ENCODE measurements at regions not wholly inside any gene's neighbourhood (a gene's known extent, or its start where the extent isn't known, plus 50 kb on each side); places are given as distances from the start of the nearest gene placed in this dataset.

DNA sequence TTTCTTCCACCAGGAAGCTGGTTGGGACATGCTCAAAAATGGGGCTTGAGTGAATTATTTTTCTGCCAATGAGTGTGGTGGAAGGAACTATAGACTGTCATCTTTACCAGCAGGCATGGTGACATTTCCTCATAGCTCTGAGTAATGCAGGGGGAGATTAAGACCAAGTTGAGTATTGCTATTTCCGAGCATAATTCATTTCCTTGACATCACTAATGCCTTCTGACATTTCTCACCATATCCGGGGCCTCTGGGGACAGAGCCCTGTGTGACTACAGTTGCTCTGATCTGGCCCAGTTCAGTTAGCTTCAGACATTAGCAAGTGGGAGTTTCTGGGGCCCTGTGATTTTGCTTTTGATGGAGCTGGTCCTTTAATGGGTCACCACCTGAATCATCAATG lies 410.4 kb downstream of the MEIS1 start:
- Histone ChIP-seq H3K9me3 (ENCODE audit: control insufficient read depth, insufficient read depth, low read length) (no peaks in the 10 kb centered on the region), H3K36me3 (ENCODE audit: insufficient read depth, low read length) (no peaks in the 10 kb centered on the region), H3K9ac (ENCODE audit: low read depth, low read length) (no peak overlapping the region), H3K4me1 (ENCODE audit: insufficient read depth, low read length) (no peaks in the 10 kb centered on the region)

DNA sequence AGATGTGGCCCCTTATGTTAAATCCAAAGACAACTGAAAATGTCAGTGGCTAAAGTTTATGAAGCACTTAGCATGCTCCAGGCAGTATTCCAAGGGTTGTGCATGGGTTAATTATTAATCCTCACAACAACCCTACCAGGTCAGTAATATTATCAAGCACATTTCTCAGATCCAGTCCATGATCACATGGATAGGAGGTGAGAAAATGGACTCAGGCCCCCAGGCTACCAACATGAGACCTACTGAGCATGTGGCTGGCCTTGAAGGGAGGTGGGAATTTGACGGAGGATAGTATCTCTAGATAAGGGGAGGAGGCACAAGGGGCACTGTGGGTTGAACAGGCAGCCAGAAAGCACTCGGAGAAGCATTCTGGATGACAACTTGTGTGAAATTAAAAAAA lies 412.0 kb downstream of the MEIS1 start:
- Histone ChIP-seq H3K4me1 (ENCODE audit: insufficient read depth, low read length) (no peaks in the 10 kb centered on the region), H3K9ac (ENCODE audit: low read depth, low read length) (no peak overlapping the region), H3K9me3 (ENCODE audit: control insufficient read depth, insufficient read depth, low read length) (no peaks in the 10 kb centered on the region), H3K36me3 (ENCODE audit: insufficient read depth, low read length) (no peaks in the 10 kb centered on the region)

DNA sequence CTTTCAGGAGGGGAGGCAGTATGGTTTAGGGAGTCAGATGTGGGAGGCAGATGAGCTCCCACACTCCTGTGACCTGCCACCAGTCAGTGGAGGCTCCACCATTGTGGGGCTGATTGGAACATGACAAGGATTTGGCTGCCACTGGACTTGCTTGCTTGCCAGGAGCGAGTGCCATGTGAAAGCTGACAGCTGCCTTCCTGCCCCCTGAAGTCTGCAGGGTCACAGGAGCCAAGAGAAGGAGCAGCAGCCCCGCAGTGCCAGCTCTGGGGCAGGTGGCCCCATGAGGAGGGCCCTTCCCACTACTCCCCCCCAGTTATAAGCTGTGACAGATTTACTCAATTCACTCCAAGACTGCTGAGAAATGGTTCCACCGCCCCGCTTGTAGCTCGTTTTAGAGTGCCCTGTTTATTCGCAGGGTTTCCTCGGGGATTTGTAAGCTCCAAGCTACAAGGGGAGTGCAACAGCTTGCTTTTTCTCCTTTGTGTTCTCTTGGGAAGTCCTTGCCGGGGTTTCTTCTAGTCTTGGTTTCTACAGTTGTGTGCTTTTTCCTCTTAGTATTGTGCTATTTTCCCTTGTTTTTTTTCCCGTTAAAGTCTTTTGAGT lies 414.3 kb downstream of the MEIS1 start:
- no peaks in the 10 kb centered on the region for H3K9me3 ChIP-seq (ENCODE audit: control insufficient read depth, insufficient read depth, low read length)
- no peak overlapping the region for H3K9ac ChIP-seq (ENCODE audit: low read depth, low read length)
- H3K36me3 ChIP-seq (ENCODE audit: insufficient read depth, low read length) = no peaks in the 10 kb centered on the region
- no peaks in the 10 kb centered on the region for H3K4me1 ChIP-seq (ENCODE audit: insufficient read depth, low read length)

DNA sequence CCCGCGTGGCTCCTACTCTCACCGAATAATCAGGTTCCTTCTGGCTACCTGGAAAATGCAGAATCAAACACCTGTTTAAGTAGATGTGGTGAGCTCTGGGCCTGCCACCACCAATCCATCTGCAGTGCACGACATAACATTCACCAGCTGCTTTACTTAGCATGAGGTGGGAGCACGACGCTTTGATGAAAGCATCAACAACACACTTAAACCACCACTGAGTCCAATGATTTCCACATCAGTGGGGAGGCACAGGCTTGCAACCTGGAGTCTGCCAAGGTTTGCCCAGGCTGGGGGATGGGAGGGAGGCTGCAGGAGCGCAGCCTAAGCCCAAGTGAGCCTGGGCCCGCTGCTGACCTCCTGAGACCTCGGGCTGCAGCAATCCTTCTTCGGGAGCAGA lies 415.5 kb downstream of the MEIS1 start:
- Histone ChIP-seq H3K9me3 (ENCODE audit: control insufficient read depth, insufficient read depth, low read length) (no peaks in the 10 kb centered on the region), H3K36me3 (ENCODE audit: insufficient read depth, low read length) (no peaks in the 10 kb centered on the region), H3K9ac (ENCODE audit: low read depth, low read length) (no peak overlapping the region), H3K4me1 (ENCODE audit: insufficient read depth, low read length) (no peaks in the 10 kb centered on the region)

DNA sequence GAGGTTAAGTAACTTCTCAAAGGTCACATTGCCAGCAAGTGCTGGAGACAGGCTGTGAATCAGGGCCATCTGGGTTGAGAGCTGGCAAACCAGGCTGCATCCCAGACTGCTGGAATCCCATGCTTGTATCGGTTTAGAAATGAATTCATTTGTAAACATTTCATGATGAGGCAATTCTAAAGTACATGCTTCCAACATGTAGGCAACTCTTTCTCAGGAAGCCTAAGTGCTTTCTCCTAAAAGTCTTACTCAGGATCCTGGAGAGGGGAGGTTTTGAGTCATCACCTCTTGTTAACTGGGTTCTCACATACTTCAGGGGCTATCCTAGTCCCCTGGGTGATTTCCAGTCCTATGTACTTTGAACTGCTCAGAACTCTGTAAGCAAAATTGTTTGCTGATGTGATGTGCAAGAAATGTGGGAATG lies 416.5 kb downstream of the MEIS1 start:
- H3K9me3 ChIP-seq (ENCODE audit: control insufficient read depth, insufficient read depth, low read length) = no peaks in the 10 kb centered on the region
- no peak overlapping the region for H3K9ac ChIP-seq (ENCODE audit: low read depth, low read length)
- no peaks in the 10 kb centered on the region for H3K4me1 ChIP-seq (ENCODE audit: insufficient read depth, low read length)
- no peaks in the 10 kb centered on the region for H3K36me3 ChIP-seq (ENCODE audit: insufficient read depth, low read length)

DNA sequence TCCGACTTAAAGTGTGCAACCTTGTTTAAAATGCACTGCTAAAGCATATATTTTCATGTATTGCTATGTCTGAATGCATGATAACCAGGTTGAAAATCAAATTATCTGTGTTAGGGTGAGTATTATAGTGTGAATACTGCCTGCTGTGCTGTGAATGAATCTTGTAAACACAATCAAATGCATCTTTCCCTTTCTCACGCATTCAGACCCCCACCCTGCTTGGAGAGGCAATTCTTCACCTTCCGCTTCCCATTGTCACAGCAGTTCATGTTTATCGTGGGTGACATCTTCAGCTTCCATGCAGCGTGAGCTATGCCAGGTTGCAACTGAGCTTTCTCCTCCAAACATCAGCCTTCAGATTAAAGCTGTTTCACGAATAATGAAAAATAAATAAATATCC lies 418.0 kb downstream of the MEIS1 start:
- no peaks in the 10 kb centered on the region for H3K4me1 ChIP-seq (ENCODE audit: insufficient read depth, low read length)
- no peak overlapping the region for H3K9ac ChIP-seq (ENCODE audit: low read depth, low read length)
- H3K36me3 ChIP-seq (ENCODE audit: insufficient read depth, low read length) = no peaks in the 10 kb centered on the region
- H3K9me3 ChIP-seq (ENCODE audit: control insufficient read depth, insufficient read depth, low read length) = no peaks in the 10 kb centered on the region

DNA sequence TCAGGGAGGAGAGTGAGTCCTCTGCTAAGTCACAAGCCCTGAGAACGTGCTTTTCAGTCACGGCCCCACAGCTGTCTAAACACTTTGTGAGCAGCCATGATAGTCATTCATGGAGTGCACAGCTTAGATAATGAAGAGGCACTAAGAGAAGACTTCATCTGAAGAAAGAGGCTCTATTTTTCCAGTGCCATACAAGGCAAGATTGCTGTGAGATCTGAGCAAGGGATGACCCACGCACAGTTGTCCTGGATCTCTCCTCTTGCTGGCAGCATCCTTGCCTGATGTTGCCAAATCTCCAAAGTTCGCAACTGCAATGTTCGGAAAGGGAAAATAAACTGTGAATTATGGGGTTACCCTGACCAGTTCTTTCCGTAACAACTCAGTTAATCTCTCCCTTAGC lies 418.7 kb downstream of the MEIS1 start:
- Histone ChIP-seq H3K9ac (ENCODE audit: low read depth, low read length) (no peak overlapping the region), H3K36me3 (ENCODE audit: insufficient read depth, low read length) (no peaks in the 10 kb centered on the region), H3K4me1 (ENCODE audit: insufficient read depth, low read length) (no peaks in the 10 kb centered on the region), H3K9me3 (ENCODE audit: control insufficient read depth, insufficient read depth, low read length) (no peaks in the 10 kb centered on the region)

DNA sequence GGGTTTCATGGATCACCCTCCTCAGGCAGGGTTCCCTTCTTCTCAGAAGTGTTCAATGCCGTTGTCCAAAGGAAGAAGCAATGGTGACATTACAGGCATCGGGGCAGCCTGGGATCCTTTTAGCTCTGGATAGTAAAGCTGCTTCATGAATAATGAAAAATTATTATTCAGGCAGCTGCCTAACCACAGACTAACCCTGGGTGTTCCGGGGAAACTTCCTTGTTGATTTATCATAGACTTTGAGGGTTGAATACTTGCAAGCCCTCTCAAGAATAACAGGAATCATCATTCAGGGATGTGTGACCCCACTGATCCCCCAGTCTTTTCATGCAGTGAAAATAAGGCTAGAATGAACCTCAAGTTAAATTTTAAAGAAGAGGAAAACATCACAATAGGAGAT lies 419.4 kb downstream of the MEIS1 start:
- Histone ChIP-seq H3K9ac (ENCODE audit: low read depth, low read length) (no peak overlapping the region), H3K36me3 (ENCODE audit: insufficient read depth, low read length) (no peaks in the 10 kb centered on the region), H3K4me1 (ENCODE audit: insufficient read depth, low read length) (no peaks in the 10 kb centered on the region), H3K9me3 (ENCODE audit: control insufficient read depth, insufficient read depth, low read length) (no peaks in the 10 kb centered on the region)

DNA sequence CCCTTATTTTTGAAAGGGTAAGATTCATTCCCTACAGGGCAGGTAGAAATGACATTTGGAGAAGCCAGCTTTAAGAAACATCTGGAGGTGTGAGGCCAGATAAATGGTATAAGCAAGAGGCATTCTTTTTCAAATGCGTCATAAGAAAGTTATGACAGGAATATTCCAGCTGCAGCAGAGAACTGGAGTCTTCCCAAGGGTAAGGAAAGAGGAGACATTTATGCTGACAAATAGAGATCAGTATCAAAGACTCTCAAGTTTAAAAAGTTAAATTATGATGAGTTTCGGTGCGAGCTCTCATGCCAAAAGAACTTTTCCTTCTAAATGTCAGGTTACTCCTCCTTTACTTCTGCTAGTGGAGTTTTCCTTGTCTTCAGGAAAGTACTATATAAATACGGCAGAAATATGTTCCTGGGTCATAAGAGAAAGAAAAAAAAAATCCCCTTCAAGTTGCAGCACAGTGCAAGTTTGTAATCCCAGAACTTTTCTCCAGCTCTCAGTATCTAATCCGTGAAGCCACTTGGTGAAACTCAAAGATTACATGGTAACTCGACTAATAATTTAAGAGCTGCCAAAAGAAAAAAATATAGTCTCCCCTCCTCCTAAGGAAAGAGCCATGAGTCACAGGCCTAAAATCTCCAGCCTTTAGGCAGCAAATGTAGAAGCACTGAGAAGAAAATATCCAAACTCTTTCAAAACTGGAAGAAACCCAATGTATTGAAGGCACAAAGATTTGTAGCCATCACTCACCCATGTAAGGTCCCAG lies 428.1 kb downstream of the MEIS1 start:
- no peaks in the 10 kb centered on the region for H3K36me3 ChIP-seq (ENCODE audit: insufficient read depth, low read length)
- no peak overlapping the region for H3K9ac ChIP-seq (ENCODE audit: low read depth, low read length)
- H3K9me3 ChIP-seq (ENCODE audit: control insufficient read depth, insufficient read depth, low read length) = no peaks in the 10 kb centered on the region
- no peaks in the 10 kb centered on the region for H3K4me1 ChIP-seq (ENCODE audit: insufficient read depth, low read length)

DNA sequence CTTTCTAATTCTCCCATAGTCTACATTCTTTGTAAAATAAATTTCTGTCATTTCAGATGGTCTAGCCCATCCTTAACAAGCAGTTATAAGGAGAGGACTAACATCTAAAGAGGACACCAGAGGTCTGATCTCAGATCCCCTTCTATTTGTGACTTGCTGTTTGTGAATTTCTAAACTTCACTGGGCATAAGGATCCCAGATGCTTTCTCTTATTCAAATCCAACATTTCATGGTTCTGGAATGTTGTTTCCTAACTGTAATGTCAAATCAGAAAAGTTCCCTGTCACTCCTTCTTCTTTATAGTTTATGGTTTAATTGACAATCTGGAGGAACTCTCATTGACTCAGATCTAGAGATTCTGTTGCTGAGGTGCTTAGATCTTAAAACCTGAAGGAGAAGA lies 430.2 kb downstream of the MEIS1 start:
- no peaks in the 10 kb centered on the region for H3K4me1 ChIP-seq (ENCODE audit: insufficient read depth, low read length)
- H3K9ac ChIP-seq (ENCODE audit: low read depth, low read length) = no peak overlapping the region
- H3K9me3 ChIP-seq (ENCODE audit: control insufficient read depth, insufficient read depth, low read length) = no peaks in the 10 kb centered on the region
- no peaks in the 10 kb centered on the region for H3K36me3 ChIP-seq (ENCODE audit: insufficient read depth, low read length)

DNA sequence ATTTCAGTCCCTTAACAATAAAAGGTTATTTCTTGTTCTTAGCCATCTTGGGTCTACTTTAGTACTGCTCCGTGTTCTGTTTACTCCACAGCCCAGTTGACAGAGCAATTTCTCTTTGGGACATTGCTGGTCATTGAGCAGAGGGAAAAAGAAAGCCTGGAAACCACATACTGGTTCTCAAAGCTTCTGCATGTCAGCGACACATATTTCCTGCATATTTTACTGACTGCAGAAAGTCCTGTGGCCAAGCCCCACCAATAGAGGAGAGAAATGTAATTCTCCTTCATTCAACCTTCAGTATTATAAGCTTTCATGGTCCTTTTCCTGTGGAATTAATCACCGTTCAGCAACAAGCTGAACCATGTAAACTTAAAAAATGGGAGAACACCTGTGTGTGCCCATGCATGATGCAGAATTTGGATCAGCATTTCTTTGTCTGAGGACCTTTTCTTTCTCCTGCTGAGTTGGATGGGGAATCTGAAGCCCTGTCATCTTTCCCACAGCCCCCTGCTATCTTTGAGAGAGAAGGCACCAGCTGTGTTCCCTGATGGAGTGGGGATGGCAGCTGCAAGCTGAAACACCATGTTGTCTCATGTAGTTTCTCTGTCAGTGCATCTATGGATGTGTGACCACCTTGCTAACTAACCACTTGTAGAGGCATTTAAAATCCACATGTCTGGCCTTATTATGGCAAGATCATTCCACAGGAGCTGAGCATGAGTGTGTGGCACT lies 431.6 kb downstream of the MEIS1 start:
- no peaks in the 10 kb centered on the region for H3K36me3 ChIP-seq (ENCODE audit: insufficient read depth, low read length)
- H3K9me3 ChIP-seq (ENCODE audit: control insufficient read depth, insufficient read depth, low read length) = no peaks in the 10 kb centered on the region
- no peaks in the 10 kb centered on the region for H3K4me1 ChIP-seq (ENCODE audit: insufficient read depth, low read length)
- no peak overlapping the region for H3K9ac ChIP-seq (ENCODE audit: low read depth, low read length)

DNA sequence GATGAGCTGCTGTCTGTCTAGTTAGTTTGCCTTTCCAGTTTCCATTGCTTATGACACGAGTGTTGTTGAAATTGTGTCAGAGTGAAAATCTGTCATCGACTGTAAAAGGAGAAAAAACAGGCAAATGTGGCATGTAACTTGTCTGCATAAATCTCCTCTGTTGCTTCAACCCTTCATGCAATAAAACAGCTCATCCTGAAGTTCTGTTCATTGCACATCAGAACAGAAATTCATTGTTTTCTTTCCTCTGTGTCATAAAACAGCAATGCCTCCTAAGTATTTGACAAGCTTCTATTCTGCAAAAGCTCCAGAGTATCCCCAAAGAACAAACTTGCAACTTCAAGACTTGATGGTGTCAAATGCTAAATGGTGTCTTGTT lies 432.1 kb downstream of the MEIS1 start:
- no peaks in the 10 kb centered on the region for H3K9me3 ChIP-seq (ENCODE audit: control insufficient read depth, insufficient read depth, low read length)
- H3K9ac ChIP-seq (ENCODE audit: low read depth, low read length) = no peak overlapping the region
- H3K4me1 ChIP-seq (ENCODE audit: insufficient read depth, low read length) = no peaks in the 10 kb centered on the region
- no peaks in the 10 kb centered on the region for H3K36me3 ChIP-seq (ENCODE audit: insufficient read depth, low read length)

DNA sequence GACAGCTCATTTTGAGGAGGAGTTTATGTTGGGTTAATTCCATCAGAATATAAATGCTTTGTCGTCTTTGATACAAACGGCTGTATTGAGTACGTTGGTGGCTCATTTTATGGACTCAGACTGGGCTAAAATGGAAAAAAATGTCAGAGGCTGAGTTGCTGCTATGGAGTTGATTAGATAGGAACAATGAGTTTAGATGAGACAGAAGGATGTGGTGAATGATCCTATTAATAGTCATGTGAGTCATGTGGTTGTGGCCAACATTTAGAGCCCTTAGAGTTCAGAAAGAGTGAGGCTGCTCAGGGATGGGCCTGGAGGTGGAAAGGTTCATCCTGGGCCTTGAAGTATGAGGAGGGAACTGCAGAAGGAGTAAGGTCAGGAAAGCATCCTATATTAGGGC lies 434.2 kb downstream of the MEIS1 start:
- H3K4me1 ChIP-seq (ENCODE audit: insufficient read depth, low read length) = no peaks in the 10 kb centered on the region
- no peaks in the 10 kb centered on the region for H3K36me3 ChIP-seq (ENCODE audit: insufficient read depth, low read length)
- H3K9ac ChIP-seq (ENCODE audit: low read depth, low read length) = no peak overlapping the region
- no peaks in the 10 kb centered on the region for H3K9me3 ChIP-seq (ENCODE audit: control insufficient read depth, insufficient read depth, low read length)

DNA sequence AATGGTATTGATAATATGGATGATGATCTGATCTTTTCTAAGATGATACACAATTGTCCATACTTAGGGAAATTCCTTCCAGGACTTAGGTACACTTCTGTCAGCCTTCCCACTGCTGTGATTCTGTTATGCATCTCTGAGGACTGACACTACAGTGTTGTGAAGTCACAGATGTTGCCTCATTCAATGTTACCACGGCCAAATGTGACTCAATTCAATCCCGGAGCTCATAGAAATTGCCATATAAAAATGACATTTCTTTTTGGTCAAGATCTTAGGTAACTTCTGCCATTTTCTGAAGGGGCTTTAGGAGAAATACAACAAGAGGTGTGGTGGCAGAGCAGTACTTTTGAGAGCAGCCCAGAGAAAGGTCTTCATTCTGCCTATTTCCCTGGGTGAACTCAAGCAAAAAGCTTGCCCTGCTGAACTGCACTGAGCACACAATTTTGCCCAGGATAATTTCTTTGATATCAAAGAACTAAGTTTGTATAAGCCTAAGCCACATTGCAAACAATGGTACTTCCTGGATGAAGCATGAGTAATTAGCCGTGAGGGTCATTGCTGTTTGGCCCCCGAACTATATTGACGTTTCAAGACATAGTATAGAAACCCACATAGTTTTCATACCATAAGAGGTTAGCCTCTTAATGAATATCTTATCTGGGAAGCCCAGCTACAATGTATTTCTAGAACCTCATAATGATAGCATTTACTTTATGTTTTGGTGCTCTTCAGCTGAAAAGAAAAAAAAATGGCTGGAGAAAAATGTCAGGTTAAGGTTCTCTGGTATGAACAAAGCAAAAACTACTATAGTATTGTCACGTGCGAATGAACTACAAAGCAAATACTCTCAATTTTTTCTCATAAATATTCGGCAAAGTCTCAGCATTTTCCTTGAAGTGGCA lies 437.4 kb downstream of the MEIS1 start:
- Histone ChIP-seq H3K36me3 (ENCODE audit: insufficient read depth, low read length) (no peaks in the 10 kb centered on the region), H3K4me1 (ENCODE audit: insufficient read depth, low read length) (no peaks in the 10 kb centered on the region), H3K9ac (ENCODE audit: low read depth, low read length) (no peak overlapping the region), H3K9me3 (ENCODE audit: control insufficient read depth, insufficient read depth, low read length) (no peaks in the 10 kb centered on the region)

All from ES-I3 (cell line).